DOHH2 (cell line): ENCODE measurements at regions not wholly inside any gene's neighbourhood (a gene's known extent, or its start where the extent isn't known, plus 50 kb on each side); places are given as distances from the start of the nearest gene placed in this dataset.

Experiments
- H3F3A ChIP-seq: fragments of 200-600 bp; sonication (generic), shearing (Covaris generic); 2 replicates; pipeline ENCODE4 v1.6.0; 2016; ENCODE audit warnings: antibody characterized with exemption, mild to moderate bottlenecking; ENCODE audit not compliant: control insufficient read depth, insufficient read depth
- H3K27ac ChIP-seq: fragments of 200-600 bp; sonication (generic); 2 replicates; pipeline ENCODE4 v1.5.1; 2014; ENCODE audit warnings: low read depth, mild to moderate bottlenecking, low read length, moderate library complexity
- H3K27me3 ChIP-seq: fragments of 200-600 bp; sonication (generic); 2 replicates; pipeline ENCODE4 v1.6.1; 2014; ENCODE audit warnings: mild to moderate bottlenecking, low read length, mixed read lengths; ENCODE audit not compliant: control insufficient read depth
- H3K36me3 ChIP-seq: fragments of 200-600 bp; sonication (generic); 2 replicates; pipeline ENCODE4 v1.6.1; 2014; ENCODE audit warnings: mild to moderate bottlenecking, low read length, moderate library complexity, mixed read lengths; ENCODE audit not compliant: control insufficient read depth
- H3K4me1 ChIP-seq: fragments of 200-600 bp; sonication (generic); 2 replicates; pipeline ENCODE4 v1.6.1; 2014; ENCODE audit warnings: mild to moderate bottlenecking, low read length, mixed read lengths; ENCODE audit not compliant: control insufficient read depth
- H3K4me2 ChIP-seq: fragments of 200-600 bp; sonication (generic); 2 replicates; pipeline ENCODE4 v1.6.0; 2014; ENCODE audit warnings: mild to moderate bottlenecking, low read length, moderate library complexity
- H3K4me3 ChIP-seq: fragments of 200-600 bp; sonication (generic); 2 replicates; pipeline ENCODE4 v1.5.1; 2014; ENCODE audit warnings: mild to moderate bottlenecking, low read length, mixed read lengths
- H3K79me2 ChIP-seq: fragments of 200-600 bp; sonication (generic); 2 replicates; pipeline ENCODE4 v1.6.1; 2014; ENCODE audit warnings: mild to moderate bottlenecking, low read length, mixed read lengths; ENCODE audit not compliant: control insufficient read depth
- H3K9me2 ChIP-seq: fragments of 200-600 bp; sonication (generic); replicated peaks from 2 replicates; pipeline ENCODE4 v1.6.1; 2014; ENCODE audit warnings: mild to moderate bottlenecking, low read length, mixed read lengths; ENCODE audit not compliant: control insufficient read depth
- H3K9me3 ChIP-seq: fragments of 200-600 bp; sonication (generic); 2 replicates; pipeline ENCODE4 v1.6.1; 2014; ENCODE audit warnings: antibody characterized with exemption, low read length, mixed read lengths; ENCODE audit not compliant: control insufficient read depth, insufficient read depth
- H4K20me1 ChIP-seq: fragments of 200-600 bp; sonication (generic); 2 replicates; pipeline ENCODE4 v1.6.0; 2014; ENCODE audit warnings: low read depth, mild to moderate bottlenecking, antibody characterized with exemption, low read length, moderate library complexity; ENCODE audit not compliant: control insufficient read depth, insufficient read depth
- CTCF ChIP-seq: fragments of 200-600 bp; sonication (generic); IDR thresholded peaks from one replicate; pipeline ENCODE4 v1.5.1; 2014; ENCODE audit warnings: antibody characterized with exemption, mild to moderate bottlenecking, low read depth, low read length; ENCODE audit not compliant: poor library complexity, severe bottlenecking
- EZH2phosphoT487 ChIP-seq: fragments of 200-600 bp; sonication (generic); IDR thresholded peaks from 2 replicates; pipeline ENCODE4 v1.6.1; 2017; ENCODE audit warnings: borderline replicate concordance, mild to moderate bottlenecking, antibody characterized with exemption, low read length, moderate library complexity, mixed read lengths

- H3K4me3 ChIP-seq = no peak overlapping the region
- no peak overlapping the region for H3K4me2 ChIP-seq
- H3K36me3 ChIP-seq = no peaks in the 10 kb centered on the region
- no peaks in the 10 kb centered on the region for H3K4me1 ChIP-seq
- no peaks in the 10 kb centered on the region; the same call in 1 of the 2 replicates for H3K27me3 ChIP-seq
- no peaks in the 10 kb centered on the region for H3K9me2 ChIP-seq
- no peaks in the 10 kb centered on the region for H4K20me1 ChIP-seq
- H3K27ac ChIP-seq = no peak overlapping the region
- no peaks in the 10 kb centered on the region for H3K9me3 ChIP-seq
- TF ChIP-seq CTCF = no peak
- TF ChIP-seq EZH2phosphoT487 = no peak
- H3F3A ChIP-seq = no peaks in the 10 kb centered on the region
- H3K79me2 ChIP-seq = no peaks in the 10 kb centered on the region
These were observed 89.6 kb upstream of the PKDCC start for GRCh38 chr2:41958251-41958650.

GRCh38 chr2:41958775-41959174 lies 89.0 kb upstream of the PKDCC start:
- Histone ChIP-seq H3F3A (no peaks in the 10 kb centered on the region), H3K9me2 (no peaks in the 10 kb centered on the region), H3K9me3 (no peaks in the 10 kb centered on the region), H3K4me2 (no peak overlapping the region), H3K4me1 (no peaks in the 10 kb centered on the region), H3K36me3 (no peaks in the 10 kb centered on the region), H4K20me1 (no peaks in the 10 kb centered on the region), H3K27me3 (no peaks in the 10 kb centered on the region; the same call in 1 of the 2 replicates), H3K79me2 (no peaks in the 10 kb centered on the region), H3K27ac (no peak overlapping the region), H3K4me3 (no peak overlapping the region)
- no peak for TF ChIP-seq EZH2phosphoT487
- TF ChIP-seq CTCF = no peak

DNA sequence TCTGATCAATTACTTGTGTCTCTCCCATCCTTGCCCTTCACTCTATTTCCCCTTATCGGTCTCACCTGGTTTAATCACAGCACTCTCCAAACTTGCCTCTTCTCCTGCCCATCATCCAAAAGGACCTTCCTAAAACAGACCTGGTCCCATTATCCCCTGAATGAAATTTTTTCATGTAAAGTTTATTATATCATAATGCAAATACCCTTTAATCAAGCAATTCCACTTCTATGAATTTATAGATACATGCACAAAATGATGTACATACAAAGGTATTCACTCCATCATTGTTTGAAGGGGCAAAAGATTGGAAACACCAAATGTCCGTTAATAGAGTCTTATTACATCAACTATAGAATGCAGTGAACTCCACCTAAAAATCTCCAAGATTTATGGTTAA lies 88.1 kb upstream of the PKDCC start:
- no peak overlapping the region for H3K27ac ChIP-seq
- H3K27me3 ChIP-seq = no peaks in the 10 kb centered on the region; the same call in none of the 2 replicates
- H3K79me2 ChIP-seq = no peaks in the 10 kb centered on the region
- no peaks in the 10 kb centered on the region for H4K20me1 ChIP-seq
- TF ChIP-seq EZH2phosphoT487 = no peak
- no peak for TF ChIP-seq CTCF
- H3F3A ChIP-seq = no peaks in the 10 kb centered on the region
- no peaks in the 10 kb centered on the region for H3K36me3 ChIP-seq
- no peaks in the 10 kb centered on the region for H3K9me3 ChIP-seq
- H3K4me2 ChIP-seq = no peak overlapping the region
- H3K4me3 ChIP-seq = no peak overlapping the region
- H3K4me1 ChIP-seq = no peaks in the 10 kb centered on the region
- no peaks in the 10 kb centered on the region for H3K9me2 ChIP-seq
